Endothelial cell of umbilical vein (primary cell): ENCODE measurements at regions not wholly inside any gene's neighbourhood (a gene's known extent, or its start where the extent isn't known, plus 50 kb on each side); places are given as distances from the start of the nearest gene placed in this dataset.

Source experiments
- EZH2 ChIP-seq: IDR thresholded peaks from 2 replicates; pipeline ENCODE4 v1.6.1; 2012; ENCODE audit warnings: borderline replicate concordance, low read depth, mild to moderate bottlenecking, moderate library complexity, low read length, inconsistent platforms; ENCODE audit not compliant: severe bottlenecking
- FOS ChIP-seq: IDR thresholded peaks from 2 replicates; pipeline ENCODE4 v1.6.1; 2011; ENCODE audit warnings: mild to moderate bottlenecking, low read length, moderate library complexity, borderline replicate concordance; ENCODE audit not compliant: insufficient read depth
- GATA2 ChIP-seq: IDR thresholded peaks from 2 replicates; pipeline ENCODE4 v1.7.0; 2011; ENCODE audit warnings: low read depth, mild to moderate bottlenecking, moderate library complexity, mixed read lengths, low read length; ENCODE audit not compliant: insufficient read length, insufficient read depth
- JUN ChIP-seq: IDR thresholded peaks from 2 replicates; pipeline ENCODE4 v1.6.1; 2011; ENCODE audit warnings: borderline replicate concordance, low read depth; ENCODE audit not compliant: insufficient read length, insufficient read depth
- MYC ChIP-seq: IDR thresholded peaks from one replicate; pipeline ENCODE4 v1.6.1; 2011; ENCODE audit warnings: mild to moderate bottlenecking, low read depth, low read length
- POLR2A ChIP-seq: IDR thresholded peaks from 2 replicates; pipeline ENCODE4 v1.6.1; 2012; ENCODE audit warnings: low read depth, mild to moderate bottlenecking, control low read depth, low read length
- POLR2AphosphoS5 ChIP-seq: IDR thresholded peaks from 2 replicates; pipeline ENCODE4 v1.6.1; 2012; ENCODE audit warnings: low read depth, mild to moderate bottlenecking, control low read depth, low read length, moderate library complexity; ENCODE audit not compliant: insufficient read depth
- TF ChIP-seq, protein P1 (sequence below), 2 donors: IDR thresholded peaks; 1 replicate in 1 of 2; 2 replicates in 1 of 2; pipeline ENCODE4 v1.5.1; 2011; ENCODE audit warnings: low read length in 2 of 2, mild to moderate bottlenecking in 2 of 2, moderate library complexity in 2 of 2, control low read depth in 1 of 2, inconsistent platforms in 1 of 2, low read depth in 1 of 2; ENCODE audit not compliant: insufficient read depth in 1 of 2; ENCODE audit errors: extremely low read depth in 1 of 2
- TF ChIP-seq, protein P2 (sequence below): IDR thresholded peaks from 2 replicates; pipeline ENCODE4 v1.6.1; 2011; ENCODE audit not compliant: insufficient read depth, insufficient read length

DNA sequence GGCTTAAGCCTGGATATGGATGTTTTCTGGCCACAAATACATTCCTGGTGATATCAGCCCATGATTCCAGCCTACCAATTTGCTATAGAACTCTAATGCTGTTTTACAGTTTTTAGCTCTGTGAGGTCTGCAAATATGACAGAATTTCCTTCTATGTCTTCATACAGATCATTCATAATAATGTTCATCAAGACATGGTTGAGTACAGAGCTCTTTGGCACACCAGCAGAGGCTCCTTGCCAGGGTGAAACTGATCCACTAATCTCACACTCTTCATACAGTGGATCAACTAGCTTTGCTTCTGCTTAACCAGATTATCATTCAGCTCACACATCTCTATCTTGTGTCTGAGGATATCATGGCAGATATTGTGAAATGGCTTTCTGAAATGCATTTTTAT is 672.1 kb downstream of the STK39 start:
- TF ChIP-seq, protein P1, sequence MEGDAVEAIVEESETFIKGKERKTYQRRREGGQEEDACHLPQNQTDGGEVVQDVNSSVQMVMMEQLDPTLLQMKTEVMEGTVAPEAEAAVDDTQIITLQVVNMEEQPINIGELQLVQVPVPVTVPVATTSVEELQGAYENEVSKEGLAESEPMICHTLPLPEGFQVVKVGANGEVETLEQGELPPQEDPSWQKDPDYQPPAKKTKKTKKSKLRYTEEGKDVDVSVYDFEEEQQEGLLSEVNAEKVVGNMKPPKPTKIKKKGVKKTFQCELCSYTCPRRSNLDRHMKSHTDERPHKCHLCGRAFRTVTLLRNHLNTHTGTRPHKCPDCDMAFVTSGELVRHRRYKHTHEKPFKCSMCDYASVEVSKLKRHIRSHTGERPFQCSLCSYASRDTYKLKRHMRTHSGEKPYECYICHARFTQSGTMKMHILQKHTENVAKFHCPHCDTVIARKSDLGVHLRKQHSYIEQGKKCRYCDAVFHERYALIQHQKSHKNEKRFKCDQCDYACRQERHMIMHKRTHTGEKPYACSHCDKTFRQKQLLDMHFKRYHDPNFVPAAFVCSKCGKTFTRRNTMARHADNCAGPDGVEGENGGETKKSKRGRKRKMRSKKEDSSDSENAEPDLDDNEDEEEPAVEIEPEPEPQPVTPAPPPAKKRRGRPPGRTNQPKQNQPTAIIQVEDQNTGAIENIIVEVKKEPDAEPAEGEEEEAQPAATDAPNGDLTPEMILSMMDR (IDR thresholded peaks at IDR 0.05; ENCODE audit: extremely low read depth in 1 of 2, insufficient read depth in 1 of 2, low read depth in 1 of 2, low read length in 2 of 2): no peak
- TF ChIP-seq POLR2A: no peak
- TF ChIP-seq POLR2AphosphoS5: no peak
- TF ChIP-seq, protein P2, sequence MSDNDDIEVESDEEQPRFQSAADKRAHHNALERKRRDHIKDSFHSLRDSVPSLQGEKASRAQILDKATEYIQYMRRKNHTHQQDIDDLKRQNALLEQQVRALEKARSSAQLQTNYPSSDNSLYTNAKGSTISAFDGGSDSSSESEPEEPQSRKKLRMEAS: no peak
- TF ChIP-seq EZH2: no peak
- no peak for TF ChIP-seq JUN
- no peak for TF ChIP-seq MYC
- no peak for TF ChIP-seq GATA2
- TF ChIP-seq FOS: no peak
